OCI-LY7 (cell line): ENCODE measurements at regions not wholly inside any gene's neighbourhood (a gene's known extent, or its start where the extent isn't known, plus 50 kb on each side); places are given as distances from the start of the nearest gene placed in this dataset.

Experiments used
- BruUV-seq: library from RNA; stranded (reverse); fragments of 400-500 nt; replicated peaks from 2 replicates; lab custom pipeline; 2021; lab: Mats Ljungman, UMichigan
- CTCF ChIA-PET: fragments of 300-600 bp; sonication (Branson Sonifier 250); formaldehyde crosslinking; loops from one replicate; lab custom pipeline; 2022; ENCODE audit warnings: antibody characterized with exemption; ENCODE audit not compliant: unreplicated experiment; lab: Charles Lee
- POLR2A ChIA-PET: fragments of 300-600 bp; sonication (Branson Sonifier 250); formaldehyde crosslinking; loops from one replicate; lab custom pipeline; 2022; ENCODE audit warnings: antibody characterized with exemption; lab: Charles Lee
- DNase-seq: peaks from one replicate; pipeline ENCODE4 v3.0.0-alpha.2; 2015; ENCODE audit warnings: low spot score
- H2AFZ ChIP-seq: fragments of 200-600 bp; sonication (generic), shearing (Covaris generic); 2 replicates; pipeline ENCODE4 v1.6.1; 2014; ENCODE audit warnings: mild to moderate bottlenecking, antibody characterized with exemption, low read length, moderate library complexity
- H3K27ac ChIP-seq: fragments of 200-600 bp; sonication (generic); 2 replicates; pipeline ENCODE4 v1.5.1; 2014; ENCODE audit warnings: mixed run types, low read depth, mild to moderate bottlenecking, moderate library complexity, low read length, inconsistent platforms; ENCODE audit not compliant: poor library complexity, severe bottlenecking
- H3K36me3 ChIP-seq: fragments of 200-600 bp; sonication (generic); 2 replicates; pipeline ENCODE4 v1.6.1; 2014; ENCODE audit warnings: mild to moderate bottlenecking, antibody characterized with exemption, low read length, moderate library complexity, mixed read lengths; ENCODE audit not compliant: insufficient read depth
- H3K4me1 ChIP-seq: fragments of 200-600 bp; sonication (generic); 2 replicates; pipeline ENCODE4 v1.5.1; 2014; ENCODE audit warnings: mild to moderate bottlenecking, low read length; ENCODE audit not compliant: insufficient read depth, poor library complexity, severe bottlenecking
- H3K4me2 ChIP-seq: fragments of 200-600 bp; sonication (generic); 2 replicates; pipeline ENCODE4 v1.6.1; 2014; ENCODE audit warnings: mild to moderate bottlenecking, low read length
- H3K4me3 ChIP-seq: fragments of 200-600 bp; sonication (generic); 2 replicates; pipeline ENCODE4 v1.5.1; 2014; ENCODE audit warnings: mild to moderate bottlenecking, low read depth, low read length; ENCODE audit not compliant: poor library complexity, severe bottlenecking
- H3K79me2 ChIP-seq: fragments of 200-600 bp; sonication (generic); 2 replicates; pipeline ENCODE4 v1.6.1; 2016; ENCODE audit warnings: low read depth, mild to moderate bottlenecking, low read length, moderate library complexity, mixed read lengths; ENCODE audit not compliant: insufficient read depth
- H3K9me2 ChIP-seq: fragments of 200-600 bp; sonication (generic); 2 replicates; pipeline ENCODE4 v1.6.1; 2016; ENCODE audit warnings: mild to moderate bottlenecking, low read length, mixed read lengths; ENCODE audit not compliant: insufficient read depth
- H3K9me3 ChIP-seq: fragments of 200-600 bp; sonication (generic); 2 replicates; pipeline ENCODE4 v1.6.1; 2014; ENCODE audit warnings: mild to moderate bottlenecking, mixed run types, low read length, mixed read lengths
- H4K20me1 ChIP-seq: fragments of 200-600 bp; sonication (generic); 2 replicates; pipeline ENCODE4 v1.6.1; 2014; ENCODE audit warnings: mild to moderate bottlenecking, antibody characterized with exemption, low read length, moderate library complexity, mixed read lengths; ENCODE audit not compliant: insufficient read depth
- EZH2phosphoT487 ChIP-seq: fragments of 200-600 bp; sonication (generic); IDR thresholded peaks from 2 replicates; pipeline ENCODE4 v1.6.1; 2018; ENCODE audit warnings: low read depth, borderline replicate concordance, mild to moderate bottlenecking, mixed run types, antibody characterized with exemption, low read length, moderate library complexity, mixed read lengths
- intact Hi-C: fragments of 100-400 bp; cut with micrococcal nuclease; formaldehyde crosslinking; loops from one replicate; pipeline ENCODE4 v1.10.0; 2022; ENCODE audit not compliant: unreplicated experiment
- TF ChIP-seq, protein P1 (sequence below): fragments of 200-600 bp; sonication (generic); conservative IDR thresholded peaks from 2 replicates; pipeline ENCODE4 v1.5.1; 2014; ENCODE audit warnings: mild to moderate bottlenecking, antibody characterized with exemption, low read length, moderate library complexity, mixed read lengths

- CTCF ChIA-PET: no interaction called here
- Histone ChIP-seq H3K36me3 (no peaks in the 10 kb centered on the region), H3K9me3 (no peaks in the 10 kb centered on the region), H3K4me3 (no peak overlapping the region), H4K20me1 (no peaks in the 10 kb centered on the region), H3K4me1 (no peaks in the 10 kb centered on the region), H3K27ac (no peak overlapping the region), H3K9me2 (no peaks in the 10 kb centered on the region), H3K4me2 (no peak overlapping the region), H2AFZ (no peak overlapping the region), H3K79me2 (no peaks in the 10 kb centered on the region)
- intact Hi-C loops: no loop called here
- TF ChIP-seq, protein P1, sequence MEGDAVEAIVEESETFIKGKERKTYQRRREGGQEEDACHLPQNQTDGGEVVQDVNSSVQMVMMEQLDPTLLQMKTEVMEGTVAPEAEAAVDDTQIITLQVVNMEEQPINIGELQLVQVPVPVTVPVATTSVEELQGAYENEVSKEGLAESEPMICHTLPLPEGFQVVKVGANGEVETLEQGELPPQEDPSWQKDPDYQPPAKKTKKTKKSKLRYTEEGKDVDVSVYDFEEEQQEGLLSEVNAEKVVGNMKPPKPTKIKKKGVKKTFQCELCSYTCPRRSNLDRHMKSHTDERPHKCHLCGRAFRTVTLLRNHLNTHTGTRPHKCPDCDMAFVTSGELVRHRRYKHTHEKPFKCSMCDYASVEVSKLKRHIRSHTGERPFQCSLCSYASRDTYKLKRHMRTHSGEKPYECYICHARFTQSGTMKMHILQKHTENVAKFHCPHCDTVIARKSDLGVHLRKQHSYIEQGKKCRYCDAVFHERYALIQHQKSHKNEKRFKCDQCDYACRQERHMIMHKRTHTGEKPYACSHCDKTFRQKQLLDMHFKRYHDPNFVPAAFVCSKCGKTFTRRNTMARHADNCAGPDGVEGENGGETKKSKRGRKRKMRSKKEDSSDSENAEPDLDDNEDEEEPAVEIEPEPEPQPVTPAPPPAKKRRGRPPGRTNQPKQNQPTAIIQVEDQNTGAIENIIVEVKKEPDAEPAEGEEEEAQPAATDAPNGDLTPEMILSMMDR: no peak
- TF ChIP-seq EZH2phosphoT487: no peak
- POLR2A ChIA-PET: interaction anchor here (0.5 to 1.2 kb wide), 3 partner anchors 36 to 204 kb away, joined by 3 read pairs; no protein-coding TSS in a partner anchor
- no peak for DNase-seq
- BruUV-seq: no TSS peak
These were observed 262.0 kb downstream of the STK31 start for GRCh38 chr7:23972057-23972456.

DNA sequence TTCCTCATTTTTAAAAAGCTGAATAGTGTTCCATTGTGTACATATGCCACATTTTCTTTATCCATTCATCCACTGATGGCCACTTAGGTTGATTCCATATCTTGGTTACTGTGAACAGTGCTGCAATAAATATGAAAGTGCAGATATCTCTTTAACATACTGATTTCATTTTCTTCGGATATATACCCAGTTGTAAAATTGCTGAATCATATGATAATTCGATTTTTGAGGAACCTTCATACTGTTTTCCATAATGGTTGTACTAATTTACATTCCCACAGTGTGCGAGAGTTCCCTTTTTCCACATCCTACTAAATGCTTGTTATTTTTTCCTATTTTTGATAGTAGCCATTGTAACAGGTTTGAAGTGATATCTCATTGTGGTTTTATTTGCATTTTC is 263.2 kb downstream of the STK31 start:
- Histone ChIP-seq H3K9me2 (no peaks in the 10 kb centered on the region), H3K4me1 (no peaks in the 10 kb centered on the region), H3K4me2 (no peak overlapping the region), H3K36me3 (no peaks in the 10 kb centered on the region), H2AFZ (no peak overlapping the region), H3K9me3 (no peaks in the 10 kb centered on the region), H4K20me1 (no peaks in the 10 kb centered on the region), H3K4me3 (no peak overlapping the region), H3K79me2 (no peaks in the 10 kb centered on the region), H3K27ac (no peak overlapping the region)
- DNase-seq: no peak
- no peak for TF ChIP-seq EZH2phosphoT487
- TF ChIP-seq, protein P1: no peak
- intact Hi-C loops: no loop called here
- POLR2A ChIA-PET: no interaction called here
- CTCF ChIA-PET: no interaction called here
- no TSS peak for BruUV-seq

DNA sequence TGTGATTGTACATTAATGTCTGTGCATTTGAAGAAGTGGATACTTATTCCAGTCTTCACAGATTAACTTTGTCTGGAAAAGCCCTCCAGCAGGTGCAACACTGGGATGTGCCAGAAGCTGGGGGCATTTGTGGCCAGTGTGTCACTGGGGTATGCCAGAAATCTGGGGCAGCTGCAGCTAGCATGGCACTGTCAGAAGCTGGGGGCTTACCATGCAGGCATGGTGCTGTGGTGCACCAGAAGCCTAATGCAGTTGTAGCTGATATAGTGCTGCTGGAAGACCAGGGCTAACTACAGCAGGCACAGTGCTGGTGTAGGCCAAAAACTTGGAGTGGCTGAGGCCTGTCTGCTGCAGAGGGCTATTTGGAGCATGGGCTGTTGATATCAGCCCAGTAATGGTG is 270.1 kb downstream of the STK31 start:
- H3K79me2 ChIP-seq: no peaks in the 10 kb centered on the region
- ChIA-PET POLR2A (interaction anchor here (0.6 to 1.4 kb wide), 2 partner anchors 15 to 20 kb away, joined by 3 read pairs; no protein-coding TSS in a partner anchor), CTCF (no interaction called here)
- H3K4me2 ChIP-seq: no peak overlapping the region
- no TSS peak for BruUV-seq
- intact Hi-C loops: no loop called here
- no peak overlapping the region for H3K4me3 ChIP-seq
- H3K9me2 ChIP-seq: no peaks in the 10 kb centered on the region
- H4K20me1 ChIP-seq: no peaks in the 10 kb centered on the region
- H2AFZ ChIP-seq: no peak overlapping the region
- no peak for DNase-seq
- H3K36me3 ChIP-seq: no peaks in the 10 kb centered on the region
- H3K9me3 ChIP-seq: 0 out of 2 replicates have a peak, but pooled peaks cover 4% of the 10 kb centered on the region
- H3K4me1 ChIP-seq: no peaks in the 10 kb centered on the region
- TF ChIP-seq, protein P1: no peak
- TF ChIP-seq EZH2phosphoT487: no peak
- no peak overlapping the region for H3K27ac ChIP-seq
